ENCODE measurements at regions not wholly inside any gene's neighbourhood (a gene's known extent, or its start where the extent isn't known, plus 50 kb on each side); places are given as distances from the start of the nearest gene placed in this dataset.
"Not testable (repeated sequence)": the region's sequence is repeated elsewhere in the genome, so short reads cannot be mapped to it uniquely, and the experiment has no call there.

GRCh38 chr6:130505808-130506598, 140.2 kb downstream of the TMEM200A start:
- Histone ChIP-seq H2AFZ (ENCODE audit: low read length) (no peak overlapping the region), H3F3A (ENCODE audit: low read length, unreplicated experiment) (no peaks in the 10 kb centered on the region), H3K4me3 (ENCODE audit: low read length) (no peak overlapping the region), H4K20me1 (ENCODE audit: low read length) (no peaks in the 10 kb centered on the region), H3K4me1 (ENCODE audit: insufficient read depth, low read length) (no peaks in the 10 kb centered on the region), H3K27ac (ENCODE audit: low read length) (no peak overlapping the region), H3K4me2 (ENCODE audit: low read length) (no peak overlapping the region), H3K9me2 (replicated peaks; ENCODE audit: low read length) (no peaks in the 10 kb centered on the region), H3K36me3 (ENCODE audit: low read depth, low read length) (no peaks in the 10 kb centered on the region), H3K27me3 (ENCODE audit: low read length) (no peaks in the 10 kb centered on the region), H3K9me3 (ENCODE audit: low read length) (no peaks in the 10 kb centered on the region), H3K79me2 (ENCODE audit: low read length) (no peaks in the 10 kb centered on the region), H3K9ac (ENCODE audit: low read length) (no peak overlapping the region)
- intact Hi-C loops (cut with micrococcal nuclease) = no loop called here
- ChIA-PET POLR2A (ENCODE audit: unreplicated experiment) (no interaction called here), CTCF (no interaction called here)
- no peak for TF ChIP-seq EZH2phosphoT487 (IDR thresholded peaks at IDR 0.05; ENCODE audit: borderline replicate concordance, low read length)
- no peak for TF ChIP-seq CTCF (conservative IDR thresholded peaks at IDR 0.05; ENCODE audit: low read depth, low read length)
- no peak for TF ChIP-seq EZH2 (IDR thresholded peaks at IDR 0.05; ENCODE audit: low read length, unreplicated experiment)
- ATAC-seq = no peak
- no peak for DNase-seq
- no TSS peak for BruUV-seq (replicated peaks)

DNA sequence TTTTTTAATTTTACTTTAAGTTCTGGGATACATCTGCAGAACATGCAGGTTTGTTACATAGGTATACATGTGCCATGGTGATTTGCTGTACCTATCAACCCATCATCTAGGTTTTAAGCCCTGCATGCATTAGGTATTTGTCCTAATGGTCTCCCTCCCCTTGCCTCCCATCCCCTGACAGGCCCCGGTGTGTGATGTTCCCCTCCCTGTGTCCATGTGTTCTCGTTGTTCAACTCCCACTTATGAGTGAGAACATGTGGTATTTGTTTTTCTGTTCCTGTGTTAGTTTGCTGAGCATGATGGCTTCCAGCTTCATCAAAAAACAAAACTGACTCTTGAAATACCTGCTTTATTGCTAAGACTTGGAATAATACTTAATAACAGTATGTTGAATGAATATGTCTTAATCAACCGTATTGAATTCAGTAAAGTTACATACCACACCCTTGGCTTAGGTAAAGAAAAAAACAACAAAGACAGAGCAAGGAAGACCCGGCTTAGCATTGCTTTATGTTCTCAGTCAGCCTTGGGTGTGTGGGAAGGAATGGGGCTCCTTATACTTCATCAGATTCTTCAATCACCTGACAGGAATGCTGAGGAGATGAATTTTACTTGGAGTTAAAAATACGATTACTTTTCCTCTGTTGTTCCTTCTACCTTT, 141.3 kb downstream of the TMEM200A start:
- CTCF ChIA-PET; H3K4me2 ChIP-seq (ENCODE audit: low read length); H4K20me1 ChIP-seq (ENCODE audit: low read length); H3K36me3 ChIP-seq (ENCODE audit: low read depth, low read length); ATAC-seq; H3K4me1 ChIP-seq (ENCODE audit: insufficient read depth, low read length); DNase-seq; intact Hi-C loops (cut with micrococcal nuclease); BruUV-seq (replicated peaks); POLR2A ChIA-PET (ENCODE audit: unreplicated experiment); H3K27ac ChIP-seq (ENCODE audit: low read length); H3K4me3 ChIP-seq (ENCODE audit: low read length); H3K9me2 ChIP-seq (replicated peaks; ENCODE audit: low read length); H2AFZ ChIP-seq (ENCODE audit: low read length); H3K9me3 ChIP-seq (ENCODE audit: low read length); H3K9ac ChIP-seq (ENCODE audit: low read length); H3K79me2 ChIP-seq (ENCODE audit: low read length); H3K27me3 ChIP-seq (ENCODE audit: low read length); H3F3A ChIP-seq (ENCODE audit: low read length, unreplicated experiment): not testable (repeated sequence)

DNA sequence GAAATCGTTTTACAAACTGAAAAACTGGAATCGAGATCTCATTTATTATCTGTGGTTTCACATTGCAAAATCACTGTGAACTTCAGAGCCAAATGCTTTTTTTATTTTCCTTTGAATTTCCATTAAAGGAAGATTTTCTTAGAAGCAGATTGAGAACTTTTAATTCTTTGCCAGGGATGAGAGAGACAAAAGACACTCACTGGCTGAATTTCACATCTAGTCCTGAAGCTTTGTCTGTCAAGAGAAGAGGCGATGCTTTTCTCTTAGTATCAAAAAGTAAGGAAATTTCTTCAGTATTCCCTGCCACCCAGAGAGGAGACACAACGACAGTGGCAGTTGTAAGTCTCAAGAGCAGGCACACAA, 141.8 kb downstream of the TMEM200A start:
- intact Hi-C loops (cut with micrococcal nuclease) = no loop called here
- Histone ChIP-seq H3K27ac (ENCODE audit: low read length) (no peak overlapping the region), H3F3A (ENCODE audit: low read length, unreplicated experiment) (no peaks in the 10 kb centered on the region), H2AFZ (ENCODE audit: low read length) (no peak overlapping the region), H3K9ac (ENCODE audit: low read length) (no peak overlapping the region), H3K9me2 (replicated peaks; ENCODE audit: low read length) (no peaks in the 10 kb centered on the region), H3K4me1 (ENCODE audit: insufficient read depth, low read length) (no peaks in the 10 kb centered on the region), H3K9me3 (ENCODE audit: low read length) (no peaks in the 10 kb centered on the region), H3K27me3 (ENCODE audit: low read length) (no peaks in the 10 kb centered on the region), H3K79me2 (ENCODE audit: low read length) (no peaks in the 10 kb centered on the region), H3K4me3 (ENCODE audit: low read length) (no peak overlapping the region), H3K4me2 (ENCODE audit: low read length) (no peak overlapping the region), H4K20me1 (ENCODE audit: low read length) (no peaks in the 10 kb centered on the region), H3K36me3 (ENCODE audit: low read depth, low read length) (no peaks in the 10 kb centered on the region)
- ATAC-seq (no peak), DNase-seq (no peak)
- CTCF ChIA-PET = no interaction called here
- POLR2A ChIA-PET (ENCODE audit: unreplicated experiment) = no interaction called here
- BruUV-seq (replicated peaks) = no TSS peak
- TF ChIP-seq CTCF (conservative IDR thresholded peaks at IDR 0.05; ENCODE audit: low read depth, low read length) (no peak), EZH2phosphoT487 (IDR thresholded peaks at IDR 0.05; ENCODE audit: borderline replicate concordance, low read length) (no peak), EZH2 (IDR thresholded peaks at IDR 0.05; ENCODE audit: low read length, unreplicated experiment) (no peak)

Data from PC-3 (cell line).